ENCODE measurements at regions not wholly inside any gene's neighbourhood (a gene's known extent, or its start where the extent isn't known, plus 50 kb on each side); places are given as distances from the start of the nearest gene placed in this dataset.

DNA sequence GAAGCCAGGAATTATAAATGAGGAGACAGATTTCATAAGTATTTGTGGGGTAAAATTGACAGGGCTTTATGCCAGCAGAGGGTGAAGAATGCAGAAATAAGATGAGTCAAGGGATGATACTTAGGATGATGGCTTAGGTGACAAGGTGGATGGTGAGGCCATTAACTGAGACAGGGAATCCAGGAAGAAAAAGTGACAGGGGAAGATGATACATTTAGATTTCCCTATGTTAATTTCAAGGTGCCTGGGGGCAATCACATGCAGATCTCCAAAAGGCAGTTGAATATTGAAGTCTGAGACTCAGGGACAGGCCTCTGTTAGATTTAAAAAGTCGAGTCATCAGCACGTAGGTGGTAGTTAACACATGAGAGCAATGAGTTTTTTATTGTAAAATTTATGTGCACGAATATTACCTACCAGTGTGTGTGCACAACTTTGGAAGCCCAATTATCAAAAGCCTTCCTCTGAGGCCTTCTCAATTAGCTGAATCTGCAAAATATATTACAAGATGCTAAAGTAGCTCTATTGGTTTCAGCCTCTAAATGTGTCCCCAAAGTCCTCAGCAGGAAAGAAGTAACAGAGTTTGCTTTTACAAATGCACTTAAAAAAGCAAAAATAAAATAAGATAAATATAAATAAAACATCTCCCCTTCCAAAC is 67.9 kb upstream of the CHL1 start:
- TF ChIP-seq EZH2phosphoT487 (conservative IDR thresholded peaks at IDR 0.05; ENCODE audit: low read length): no peak
- TF ChIP-seq, protein P1, sequence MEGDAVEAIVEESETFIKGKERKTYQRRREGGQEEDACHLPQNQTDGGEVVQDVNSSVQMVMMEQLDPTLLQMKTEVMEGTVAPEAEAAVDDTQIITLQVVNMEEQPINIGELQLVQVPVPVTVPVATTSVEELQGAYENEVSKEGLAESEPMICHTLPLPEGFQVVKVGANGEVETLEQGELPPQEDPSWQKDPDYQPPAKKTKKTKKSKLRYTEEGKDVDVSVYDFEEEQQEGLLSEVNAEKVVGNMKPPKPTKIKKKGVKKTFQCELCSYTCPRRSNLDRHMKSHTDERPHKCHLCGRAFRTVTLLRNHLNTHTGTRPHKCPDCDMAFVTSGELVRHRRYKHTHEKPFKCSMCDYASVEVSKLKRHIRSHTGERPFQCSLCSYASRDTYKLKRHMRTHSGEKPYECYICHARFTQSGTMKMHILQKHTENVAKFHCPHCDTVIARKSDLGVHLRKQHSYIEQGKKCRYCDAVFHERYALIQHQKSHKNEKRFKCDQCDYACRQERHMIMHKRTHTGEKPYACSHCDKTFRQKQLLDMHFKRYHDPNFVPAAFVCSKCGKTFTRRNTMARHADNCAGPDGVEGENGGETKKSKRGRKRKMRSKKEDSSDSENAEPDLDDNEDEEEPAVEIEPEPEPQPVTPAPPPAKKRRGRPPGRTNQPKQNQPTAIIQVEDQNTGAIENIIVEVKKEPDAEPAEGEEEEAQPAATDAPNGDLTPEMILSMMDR (IDR thresholded peaks at IDR 0.05; ENCODE audit: insufficient read depth, low read length, poor library complexity, severe bottlenecking): no peak
- no peaks in the 10 kb centered on the region for H3K79me2 ChIP-seq (ENCODE audit: insufficient read depth, low read length)
- no peak overlapping the region for H3K4me2 ChIP-seq (ENCODE audit: low read depth, low read length, poor library complexity, severe bottlenecking)
- no peaks in the 10 kb centered on the region for H3K27me3 ChIP-seq (ENCODE audit: low read length)
- no peak overlapping the region for H2AFZ ChIP-seq (ENCODE audit: low read depth, low read length, severe bottlenecking)
- H3K27ac ChIP-seq (ENCODE audit: low read depth, low read length): no peak overlapping the region
- H3K9me3 ChIP-seq (ENCODE audit: insufficient read depth, low read length): no peaks in the 10 kb centered on the region
- no peaks in the 10 kb centered on the region for H3K36me3 ChIP-seq (ENCODE audit: low read length)
- H4K20me1 ChIP-seq (ENCODE audit: low read depth, low read length): no peaks in the 10 kb centered on the region
- H3K9ac ChIP-seq (ENCODE audit: low read length): no peak overlapping the region
- no peaks in the 10 kb centered on the region for H3F3A ChIP-seq (ENCODE audit: insufficient read depth)
- no peaks in the 10 kb centered on the region for H3K9me2 ChIP-seq (replicated peaks; ENCODE audit: insufficient read depth, low read length)
- no peak overlapping the region for H3K4me3 ChIP-seq (ENCODE audit: insufficient read depth, low read length, poor library complexity, severe bottlenecking)

DNA sequence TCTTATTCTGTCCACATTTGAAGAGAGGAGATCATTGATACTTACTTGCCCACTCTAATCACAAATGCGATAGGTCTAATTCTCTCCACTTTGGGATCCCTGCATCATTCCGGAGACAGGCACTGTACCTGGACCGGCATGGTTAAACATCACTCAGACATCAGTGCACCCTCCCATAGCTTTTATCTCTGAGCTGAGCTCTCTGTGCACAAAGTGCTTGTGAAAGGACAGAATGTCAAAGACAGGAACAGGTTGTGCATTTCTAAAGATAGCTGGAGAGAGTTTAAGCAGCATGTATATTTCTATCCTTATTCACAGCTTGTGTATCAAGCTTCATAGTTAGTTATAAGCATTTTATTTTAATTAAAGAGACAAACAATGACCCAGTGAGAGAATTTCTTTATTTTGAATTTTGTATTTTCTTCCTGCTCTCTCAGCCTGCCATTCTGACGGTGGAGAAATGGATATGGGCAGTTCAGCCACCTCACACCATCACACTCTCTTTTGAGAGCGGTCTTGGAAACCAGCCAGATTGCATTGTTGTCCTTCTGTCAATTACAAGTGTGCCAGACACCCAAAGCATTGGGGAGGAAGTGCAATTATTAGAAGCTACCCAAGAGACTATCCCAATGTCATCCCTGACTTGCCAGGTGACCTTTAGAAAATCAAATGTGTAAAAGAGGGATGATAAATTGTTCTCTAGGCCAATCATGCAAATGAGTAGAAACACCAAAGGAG is 65.2 kb upstream of the CHL1 start:
- Histone ChIP-seq H3K4me2 (ENCODE audit: low read depth, low read length, poor library complexity, severe bottlenecking) (no peak overlapping the region), H3K36me3 (ENCODE audit: low read length) (no peaks in the 10 kb centered on the region), H3K9me3 (ENCODE audit: insufficient read depth, low read length) (no peaks in the 10 kb centered on the region), H4K20me1 (ENCODE audit: low read depth, low read length) (no peaks in the 10 kb centered on the region), H3K27me3 (ENCODE audit: low read length) (no peaks in the 10 kb centered on the region), H3K9me2 (replicated peaks; ENCODE audit: insufficient read depth, low read length) (no peaks in the 10 kb centered on the region), H3K27ac (ENCODE audit: low read depth, low read length) (no peak overlapping the region), H2AFZ (ENCODE audit: low read depth, low read length, severe bottlenecking) (no peak overlapping the region), H3F3A (ENCODE audit: insufficient read depth) (no peaks in the 10 kb centered on the region), H3K4me3 (ENCODE audit: insufficient read depth, low read length, poor library complexity, severe bottlenecking) (no peak overlapping the region), H3K9ac (ENCODE audit: low read length) (no peak overlapping the region), H3K79me2 (ENCODE audit: insufficient read depth, low read length) (no peaks in the 10 kb centered on the region)
- TF ChIP-seq EZH2phosphoT487 (conservative IDR thresholded peaks at IDR 0.05; ENCODE audit: low read length): no peak
- TF ChIP-seq, protein P1 (IDR thresholded peaks at IDR 0.05; ENCODE audit: insufficient read depth, low read length, poor library complexity, severe bottlenecking): no peak

GRCh38 chr3:132378-132777 is 64.2 kb upstream of the CHL1 start:
- H4K20me1 ChIP-seq (ENCODE audit: low read depth, low read length): no peaks in the 10 kb centered on the region
- H3K9me3 ChIP-seq (ENCODE audit: insufficient read depth, low read length): no peaks in the 10 kb centered on the region
- no peaks in the 10 kb centered on the region for H3K9me2 ChIP-seq (replicated peaks; ENCODE audit: insufficient read depth, low read length)
- no peaks in the 10 kb centered on the region for H3K36me3 ChIP-seq (ENCODE audit: low read length)
- H3K9ac ChIP-seq (ENCODE audit: low read length): no peak overlapping the region
- TF ChIP-seq EZH2phosphoT487 (conservative IDR thresholded peaks at IDR 0.05; ENCODE audit: low read length): no peak
- TF ChIP-seq, protein P1 (IDR thresholded peaks at IDR 0.05; ENCODE audit: insufficient read depth, low read length, poor library complexity, severe bottlenecking): no peak
- H3K27ac ChIP-seq (ENCODE audit: low read depth, low read length): no peak overlapping the region
- H3K79me2 ChIP-seq (ENCODE audit: insufficient read depth, low read length): no peaks in the 10 kb centered on the region
- no peak overlapping the region for H3K4me2 ChIP-seq (ENCODE audit: low read depth, low read length, poor library complexity, severe bottlenecking)
- no peak overlapping the region for H3K4me3 ChIP-seq (ENCODE audit: insufficient read depth, low read length, poor library complexity, severe bottlenecking)
- H2AFZ ChIP-seq (ENCODE audit: low read depth, low read length, severe bottlenecking): no peak overlapping the region
- H3F3A ChIP-seq (ENCODE audit: insufficient read depth): no peaks in the 10 kb centered on the region
- H3K27me3 ChIP-seq (ENCODE audit: low read length): no peaks in the 10 kb centered on the region

All from SU-DHL-6 (cell line).